ENCODE measurements at regions not wholly inside any gene's neighbourhood (a gene's known extent, or its start where the extent isn't known, plus 50 kb on each side); places are given as distances from the start of the nearest gene placed in this dataset.

- TF ChIP-seq POLR2A (IDR thresholded peaks at IDR 0.05): no peak
- TF ChIP-seq, protein P1, sequence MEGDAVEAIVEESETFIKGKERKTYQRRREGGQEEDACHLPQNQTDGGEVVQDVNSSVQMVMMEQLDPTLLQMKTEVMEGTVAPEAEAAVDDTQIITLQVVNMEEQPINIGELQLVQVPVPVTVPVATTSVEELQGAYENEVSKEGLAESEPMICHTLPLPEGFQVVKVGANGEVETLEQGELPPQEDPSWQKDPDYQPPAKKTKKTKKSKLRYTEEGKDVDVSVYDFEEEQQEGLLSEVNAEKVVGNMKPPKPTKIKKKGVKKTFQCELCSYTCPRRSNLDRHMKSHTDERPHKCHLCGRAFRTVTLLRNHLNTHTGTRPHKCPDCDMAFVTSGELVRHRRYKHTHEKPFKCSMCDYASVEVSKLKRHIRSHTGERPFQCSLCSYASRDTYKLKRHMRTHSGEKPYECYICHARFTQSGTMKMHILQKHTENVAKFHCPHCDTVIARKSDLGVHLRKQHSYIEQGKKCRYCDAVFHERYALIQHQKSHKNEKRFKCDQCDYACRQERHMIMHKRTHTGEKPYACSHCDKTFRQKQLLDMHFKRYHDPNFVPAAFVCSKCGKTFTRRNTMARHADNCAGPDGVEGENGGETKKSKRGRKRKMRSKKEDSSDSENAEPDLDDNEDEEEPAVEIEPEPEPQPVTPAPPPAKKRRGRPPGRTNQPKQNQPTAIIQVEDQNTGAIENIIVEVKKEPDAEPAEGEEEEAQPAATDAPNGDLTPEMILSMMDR (IDR thresholded peaks at IDR 0.05): no peak
Measured at GRCh38 chr9:10729213-10729612, 116.4 kb upstream of the PTPRD start.
